Loucy (cell line): ENCODE measurements at regions not wholly inside any gene's neighbourhood (a gene's known extent, or its start where the extent isn't known, plus 50 kb on each side); places are given as distances from the start of the nearest gene placed in this dataset.

Experiments used
- EZH2phosphoT487 ChIP-seq: fragments of 200-600 bp; IDR thresholded peaks from 2 replicates; pipeline ENCODE4 v1.6.1; 2018; ENCODE audit warnings: antibody characterized with exemption, mild to moderate bottlenecking, moderate library complexity, borderline replicate concordance
- TF ChIP-seq, protein P1 (sequence below): fragments of 200-600 bp; sonication (generic); conservative IDR thresholded peaks from 2 replicates; pipeline ENCODE4 v1.5.1; 2014; ENCODE audit warnings: mild to moderate bottlenecking, antibody characterized with exemption, low read length

DNA sequence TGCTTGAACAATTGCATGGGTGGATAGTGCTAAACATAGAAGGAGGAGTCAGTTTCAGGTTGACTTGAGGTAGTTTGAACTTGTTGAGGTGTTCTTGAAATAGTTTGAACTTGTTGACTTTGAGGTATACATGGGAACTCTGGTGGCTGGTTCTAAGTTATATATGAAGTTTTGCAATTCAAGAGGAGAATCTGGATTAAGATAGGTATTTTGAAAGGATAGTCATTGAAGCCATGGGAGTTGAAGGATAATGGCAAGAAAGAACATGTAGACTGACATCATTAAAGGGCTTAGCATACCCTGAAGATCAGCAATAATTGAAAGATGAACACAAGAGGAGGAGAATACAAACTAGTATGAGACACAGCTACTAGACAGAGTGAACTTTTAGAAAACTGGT, 181.9 kb upstream of the MRPS30 start:
- no peak for TF ChIP-seq EZH2phosphoT487
- TF ChIP-seq, protein P1, sequence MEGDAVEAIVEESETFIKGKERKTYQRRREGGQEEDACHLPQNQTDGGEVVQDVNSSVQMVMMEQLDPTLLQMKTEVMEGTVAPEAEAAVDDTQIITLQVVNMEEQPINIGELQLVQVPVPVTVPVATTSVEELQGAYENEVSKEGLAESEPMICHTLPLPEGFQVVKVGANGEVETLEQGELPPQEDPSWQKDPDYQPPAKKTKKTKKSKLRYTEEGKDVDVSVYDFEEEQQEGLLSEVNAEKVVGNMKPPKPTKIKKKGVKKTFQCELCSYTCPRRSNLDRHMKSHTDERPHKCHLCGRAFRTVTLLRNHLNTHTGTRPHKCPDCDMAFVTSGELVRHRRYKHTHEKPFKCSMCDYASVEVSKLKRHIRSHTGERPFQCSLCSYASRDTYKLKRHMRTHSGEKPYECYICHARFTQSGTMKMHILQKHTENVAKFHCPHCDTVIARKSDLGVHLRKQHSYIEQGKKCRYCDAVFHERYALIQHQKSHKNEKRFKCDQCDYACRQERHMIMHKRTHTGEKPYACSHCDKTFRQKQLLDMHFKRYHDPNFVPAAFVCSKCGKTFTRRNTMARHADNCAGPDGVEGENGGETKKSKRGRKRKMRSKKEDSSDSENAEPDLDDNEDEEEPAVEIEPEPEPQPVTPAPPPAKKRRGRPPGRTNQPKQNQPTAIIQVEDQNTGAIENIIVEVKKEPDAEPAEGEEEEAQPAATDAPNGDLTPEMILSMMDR: no peak
